SU-DHL-6 (cell line): ENCODE measurements at regions not wholly inside any gene's neighbourhood (a gene's known extent, or its start where the extent isn't known, plus 50 kb on each side); places are given as distances from the start of the nearest gene placed in this dataset.

ENCODE experiments used
- H2AFZ ChIP-seq: fragments of 200-600 bp; sonication (generic); 2 replicates; pipeline ENCODE4 v1.6.1; 2014; ENCODE audit warnings: low read depth, mild to moderate bottlenecking, moderate library complexity, mixed read lengths, antibody characterized with exemption, low read length; ENCODE audit not compliant: severe bottlenecking
- H3F3A ChIP-seq: fragments of 200-600 bp; shearing (Covaris generic); 2 replicates; pipeline ENCODE4 v1.6.0; 2016; ENCODE audit warnings: antibody characterized with exemption, mild to moderate bottlenecking; ENCODE audit not compliant: insufficient read depth
- H3K27ac ChIP-seq: fragments of 200-600 bp; sonication (generic); 2 replicates; pipeline ENCODE4 v1.5.1; 2016; ENCODE audit warnings: low read depth, mild to moderate bottlenecking, low read length, moderate library complexity, mixed read lengths
- H3K27me3 ChIP-seq: fragments of 200-600 bp; sonication (generic), shearing (Covaris generic); 2 replicates; pipeline ENCODE4 v1.6.0; 2014; ENCODE audit warnings: mild to moderate bottlenecking, low read length
- H3K36me3 ChIP-seq: fragments of 200-600 bp; sonication (generic); 2 replicates; pipeline ENCODE4 v1.6.1; 2014; ENCODE audit warnings: mild to moderate bottlenecking, low read length, mixed read lengths
- H3K4me2 ChIP-seq: fragments of 300-600, 200-600 bp; shearing (Covaris generic), sonication (generic); 2 replicates; pipeline ENCODE4 v1.6.0; 2014; ENCODE audit warnings: low read length, low read depth, mild to moderate bottlenecking; ENCODE audit not compliant: poor library complexity, severe bottlenecking
- H3K4me3 ChIP-seq: fragments of 200-600 bp; sonication (generic); 2 replicates; pipeline ENCODE4 v1.5.1; 2014; ENCODE audit warnings: antibody characterized with exemption, low read length, mild to moderate bottlenecking, mixed read lengths; ENCODE audit not compliant: insufficient read depth, poor library complexity, severe bottlenecking
- H3K79me2 ChIP-seq: fragments of 200-600 bp; sonication (generic); 2 replicates; pipeline ENCODE4 v1.6.1; 2014; ENCODE audit warnings: mild to moderate bottlenecking, low read length, moderate library complexity; ENCODE audit not compliant: insufficient read depth
- H3K9ac ChIP-seq: fragments of 200-600 bp; sonication (generic); 2 replicates; pipeline ENCODE4 v1.7.0; 2014; ENCODE audit warnings: mild to moderate bottlenecking, low read length
- H3K9me2 ChIP-seq: fragments of 200-600 bp; sonication (generic); replicated peaks from 2 replicates; pipeline ENCODE4 v1.6.1; 2014; ENCODE audit warnings: low read length; ENCODE audit not compliant: insufficient read depth
- H3K9me3 ChIP-seq: fragments of 200-600 bp; sonication (generic); 2 replicates; pipeline ENCODE4 v1.6.1; 2014; ENCODE audit warnings: low read length, mixed read lengths; ENCODE audit not compliant: insufficient read depth
- H4K20me1 ChIP-seq: fragments of 200-600 bp; sonication (generic); 2 replicates; pipeline ENCODE4 v1.6.1; 2014; ENCODE audit warnings: low read depth, mild to moderate bottlenecking, antibody characterized with exemption, low read length, moderate library complexity, mixed read lengths
- EZH2phosphoT487 ChIP-seq: fragments of 200-600 bp; sonication (generic), shearing (Covaris generic); conservative IDR thresholded peaks from 2 replicates; pipeline ENCODE4 v1.6.1; 2018; ENCODE audit warnings: mild to moderate bottlenecking, antibody characterized with exemption, low read length, moderate library complexity, mixed read lengths
- TF ChIP-seq, protein P1 (sequence below): fragments of 200-600 bp; sonication (generic); IDR thresholded peaks from one replicate; pipeline ENCODE4 v1.5.1; 2017; ENCODE audit warnings: antibody characterized with exemption, mild to moderate bottlenecking, low read length, moderate library complexity; ENCODE audit not compliant: insufficient read depth, poor library complexity, severe bottlenecking

DNA sequence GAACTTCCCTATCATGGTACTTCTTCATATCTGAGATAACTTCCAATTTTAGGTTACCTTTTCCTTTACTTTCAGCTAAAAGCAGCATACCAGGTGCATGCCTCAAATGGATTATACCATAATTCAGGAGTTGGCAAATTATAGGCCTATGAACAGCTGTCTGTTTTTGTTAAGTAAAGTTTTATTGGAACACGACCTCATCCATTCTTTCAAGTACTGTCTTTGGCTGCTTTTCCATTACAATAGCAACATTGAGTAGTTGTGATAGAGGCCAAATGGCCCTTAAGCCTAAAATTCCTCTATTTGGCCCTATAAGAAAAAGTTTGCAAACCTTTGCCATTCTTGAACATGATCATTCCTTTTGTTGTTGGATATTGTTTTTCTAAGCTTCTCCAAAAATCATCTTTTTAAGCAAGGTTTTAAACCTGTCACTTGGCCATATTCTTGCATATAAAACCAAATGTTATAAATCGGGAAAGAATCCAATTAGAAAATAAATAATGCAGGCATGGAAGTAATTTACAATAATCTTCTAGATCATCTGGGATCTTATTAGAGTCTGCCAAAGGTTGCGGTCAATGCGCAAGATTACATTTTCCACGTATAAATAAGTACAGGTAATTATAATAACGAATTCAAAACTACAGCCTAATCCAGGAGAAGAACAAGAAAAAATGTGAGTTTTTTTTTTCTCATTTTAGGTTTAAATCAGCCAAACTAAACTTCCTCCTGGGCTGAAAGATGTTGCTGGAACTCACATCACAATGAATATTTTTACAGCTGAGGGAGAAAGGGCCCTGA lies 226.5 kb upstream of the ANKRD55 start:
- no peaks in the 10 kb centered on the region for H3K9me2 ChIP-seq
- H3K27ac ChIP-seq = no peak overlapping the region
- no peak overlapping the region for H2AFZ ChIP-seq
- no peak overlapping the region for H3K4me2 ChIP-seq
- no peak overlapping the region for H3K9ac ChIP-seq
- H3F3A ChIP-seq = no peaks in the 10 kb centered on the region
- H3K27me3 ChIP-seq = no peaks in the 10 kb centered on the region
- no peak overlapping the region for H3K4me3 ChIP-seq
- H4K20me1 ChIP-seq = no peaks in the 10 kb centered on the region
- no peaks in the 10 kb centered on the region for H3K79me2 ChIP-seq
- H3K9me3 ChIP-seq = no peaks in the 10 kb centered on the region
- TF ChIP-seq, protein P1, sequence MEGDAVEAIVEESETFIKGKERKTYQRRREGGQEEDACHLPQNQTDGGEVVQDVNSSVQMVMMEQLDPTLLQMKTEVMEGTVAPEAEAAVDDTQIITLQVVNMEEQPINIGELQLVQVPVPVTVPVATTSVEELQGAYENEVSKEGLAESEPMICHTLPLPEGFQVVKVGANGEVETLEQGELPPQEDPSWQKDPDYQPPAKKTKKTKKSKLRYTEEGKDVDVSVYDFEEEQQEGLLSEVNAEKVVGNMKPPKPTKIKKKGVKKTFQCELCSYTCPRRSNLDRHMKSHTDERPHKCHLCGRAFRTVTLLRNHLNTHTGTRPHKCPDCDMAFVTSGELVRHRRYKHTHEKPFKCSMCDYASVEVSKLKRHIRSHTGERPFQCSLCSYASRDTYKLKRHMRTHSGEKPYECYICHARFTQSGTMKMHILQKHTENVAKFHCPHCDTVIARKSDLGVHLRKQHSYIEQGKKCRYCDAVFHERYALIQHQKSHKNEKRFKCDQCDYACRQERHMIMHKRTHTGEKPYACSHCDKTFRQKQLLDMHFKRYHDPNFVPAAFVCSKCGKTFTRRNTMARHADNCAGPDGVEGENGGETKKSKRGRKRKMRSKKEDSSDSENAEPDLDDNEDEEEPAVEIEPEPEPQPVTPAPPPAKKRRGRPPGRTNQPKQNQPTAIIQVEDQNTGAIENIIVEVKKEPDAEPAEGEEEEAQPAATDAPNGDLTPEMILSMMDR = no peak
- no peak for TF ChIP-seq EZH2phosphoT487
- no peaks in the 10 kb centered on the region for H3K36me3 ChIP-seq

DNA sequence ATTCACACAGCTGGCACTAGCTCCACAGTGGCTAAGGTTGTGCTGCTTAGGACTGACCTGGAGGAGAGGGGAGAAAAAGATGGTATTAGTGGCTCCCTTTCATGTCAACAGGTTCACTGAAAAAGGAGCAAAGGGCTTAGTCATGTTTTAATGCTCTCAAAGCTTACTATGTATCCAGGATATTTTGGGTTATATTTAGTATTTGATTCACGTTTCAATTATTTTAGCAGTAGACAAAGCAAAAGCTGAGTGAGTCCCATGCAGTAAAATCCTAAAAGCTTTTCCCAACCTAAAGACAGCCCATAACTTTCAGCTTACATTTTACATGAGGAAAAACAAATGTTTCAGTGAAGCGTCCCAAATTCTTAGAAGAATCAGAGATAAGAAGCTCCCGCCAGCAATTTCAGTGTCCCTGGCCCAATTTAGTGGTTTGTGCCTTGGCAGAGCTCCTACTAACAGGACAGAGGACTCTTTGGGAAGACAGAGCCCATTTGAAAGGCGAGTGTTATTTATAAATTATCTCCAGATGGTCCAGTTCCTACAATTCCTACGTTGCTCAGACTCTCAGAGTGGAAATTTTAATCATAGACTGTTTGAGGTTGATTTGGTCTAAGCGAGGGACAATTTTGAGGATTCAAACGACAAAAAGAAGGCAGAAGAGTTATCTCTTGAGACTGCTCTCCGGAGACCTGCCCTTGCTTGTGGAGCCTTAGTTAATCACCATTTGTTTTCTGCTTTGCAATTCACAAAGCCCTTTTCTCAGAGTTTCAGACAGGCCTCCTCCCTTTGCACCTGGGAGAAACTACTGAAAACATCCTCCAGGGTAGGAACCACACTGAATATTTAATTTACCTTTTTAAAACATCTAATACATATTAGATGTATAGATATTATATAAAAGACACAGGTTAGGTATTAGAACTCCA lies 225.0 kb upstream of the ANKRD55 start:
- no peak overlapping the region for H2AFZ ChIP-seq
- no peak overlapping the region for H3K4me2 ChIP-seq
- no peak overlapping the region for H3K4me3 ChIP-seq
- no peaks in the 10 kb centered on the region for H3K9me3 ChIP-seq
- no peaks in the 10 kb centered on the region for H4K20me1 ChIP-seq
- H3K9ac ChIP-seq = no peak overlapping the region
- no peaks in the 10 kb centered on the region for H3K9me2 ChIP-seq
- TF ChIP-seq, protein P1 = no peak
- TF ChIP-seq EZH2phosphoT487 = no peak
- H3F3A ChIP-seq = no peaks in the 10 kb centered on the region
- H3K79me2 ChIP-seq = no peaks in the 10 kb centered on the region
- H3K36me3 ChIP-seq = no peaks in the 10 kb centered on the region
- no peaks in the 10 kb centered on the region for H3K27me3 ChIP-seq
- no peak overlapping the region for H3K27ac ChIP-seq

DNA sequence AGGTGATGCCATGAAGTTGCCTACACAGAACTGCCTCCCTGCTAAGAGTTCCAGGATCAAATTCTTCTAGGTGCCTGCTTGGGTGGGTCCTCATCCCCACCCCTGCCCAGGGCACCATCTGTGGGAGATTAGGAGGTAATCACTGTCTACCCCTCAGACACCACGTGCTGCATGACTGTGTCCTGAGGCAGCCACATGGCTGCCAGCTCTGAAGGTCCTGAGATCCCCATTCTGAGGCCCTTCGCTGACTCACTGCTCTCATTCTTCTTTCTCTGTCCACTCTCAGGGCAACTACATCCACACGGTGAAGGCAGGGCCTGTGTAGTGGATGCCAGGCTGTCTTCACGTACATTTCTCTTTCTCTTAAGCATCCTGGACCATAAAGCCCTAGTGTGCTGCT lies 222.9 kb upstream of the ANKRD55 start:
- Histone ChIP-seq H3K9ac (no peak overlapping the region), H3K4me2 (no peak overlapping the region), H3F3A (no peaks in the 10 kb centered on the region), H4K20me1 (no peaks in the 10 kb centered on the region), H3K9me3 (no peaks in the 10 kb centered on the region), H3K4me3 (no peak overlapping the region), H3K79me2 (no peaks in the 10 kb centered on the region), H3K27ac (no peak overlapping the region), H3K36me3 (no peaks in the 10 kb centered on the region), H2AFZ (no peak overlapping the region), H3K27me3 (no peaks in the 10 kb centered on the region), H3K9me2 (no peaks in the 10 kb centered on the region)
- no peak for TF ChIP-seq EZH2phosphoT487
- TF ChIP-seq, protein P1 = no peak
